ENCODE measurements at regions not wholly inside any gene's neighbourhood (a gene's known extent, or its start where the extent isn't known, plus 50 kb on each side); places are given as distances from the start of the nearest gene placed in this dataset.

GRCh38 chr14:25274529-25274928 is 224.6 kb upstream of the STXBP6 start:
- TF ChIP-seq CTCF (IDR thresholded peaks at IDR 0.05; ENCODE audit: extremely low read depth in 1 of 2, insufficient read depth in 1 of 2, low read depth in 1 of 2, low read length in 2 of 2) (no peak), POLR2AphosphoS5 (IDR thresholded peaks at IDR 0.05; ENCODE audit: insufficient read depth, low read depth, low read length) (no peak), MAX (IDR thresholded peaks at IDR 0.05; ENCODE audit: insufficient read depth, insufficient read length) (no peak), POLR2A (IDR thresholded peaks at IDR 0.05; ENCODE audit: low read depth, low read length) (no peak), EZH2 (IDR thresholded peaks at IDR 0.05; ENCODE audit: borderline replicate concordance, low read depth, low read length, severe bottlenecking) (no peak), MYC (IDR thresholded peaks at IDR 0.05; ENCODE audit: low read depth, low read length) (no peak), FOS (IDR thresholded peaks at IDR 0.05; ENCODE audit: borderline replicate concordance, insufficient read depth, low read length) (no peak)
